ENCODE measurements at regions not wholly inside any gene's neighbourhood (a gene's known extent, or its start where the extent isn't known, plus 50 kb on each side); places are given as distances from the start of the nearest gene placed in this dataset.
A peak's percentile ranks its signal among the peaks of the same experiment; 100 is the strongest.

DNA sequence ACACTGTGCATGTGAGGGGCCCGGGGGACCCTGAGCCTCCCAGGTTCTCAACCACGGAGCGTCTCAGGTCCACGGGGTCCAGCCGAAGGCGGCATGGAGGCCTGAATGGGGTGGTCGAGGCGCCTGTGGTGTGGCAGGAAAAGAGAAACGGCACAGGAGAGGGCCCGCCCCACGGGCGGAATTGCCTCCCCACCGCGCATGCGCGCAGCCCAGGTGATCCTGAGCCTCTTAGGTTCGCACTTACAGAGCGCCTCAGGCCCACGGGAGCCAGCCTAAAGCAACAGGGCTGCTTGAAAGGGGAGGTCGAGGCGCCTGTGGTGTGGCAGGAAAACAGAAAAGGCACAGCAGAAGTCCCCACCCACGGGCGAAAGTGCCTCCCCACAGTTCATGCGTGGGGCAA, 311.0 kb downstream of the ALG10 start:
- no peak for DNase-seq
- in situ Hi-C loops (cut with HindIII; ENCODE audit: low pct_ligation_motif_present, low pct_unique_long_range_greater_than_20kb, low sequenced_read_pairs): no loop called here

- DNase-seq: no peak
- in situ Hi-C loops (cut with HindIII; ENCODE audit: low pct_ligation_motif_present, low pct_unique_long_range_greater_than_20kb, low sequenced_read_pairs): no loop called here
Observed at GRCh38 chr12:34334538-34334937, 312.2 kb downstream of the ALG10 start.

GRCh38 chr12:34334953-34335743, 312.9 kb downstream of the ALG10 start:
- DNase-seq: no peak

DNA sequence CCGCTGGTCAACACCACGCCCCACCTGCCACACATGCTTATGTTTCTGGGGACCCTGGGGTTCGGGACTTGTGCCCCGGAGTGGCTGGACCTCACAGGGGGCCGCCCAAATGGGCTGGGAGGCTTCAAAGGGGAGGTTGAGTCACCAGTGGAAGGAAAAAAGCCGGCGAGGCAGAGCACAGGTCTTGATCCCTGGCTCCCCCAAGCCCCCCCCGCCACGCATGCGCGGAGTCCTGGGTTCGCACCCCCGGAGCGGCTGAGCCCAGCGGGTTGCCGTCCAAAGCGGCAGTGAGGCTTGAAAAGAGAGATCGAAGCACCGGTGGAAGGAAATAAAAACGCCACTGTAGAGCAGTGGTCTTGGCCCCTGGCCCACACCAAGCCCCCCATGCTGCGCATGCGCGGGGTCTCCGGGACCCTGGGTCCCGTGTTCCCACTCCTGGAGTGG, 313.5 kb downstream of the ALG10 start:
- in situ Hi-C loops (cut with HindIII; ENCODE audit: low pct_ligation_motif_present, low pct_unique_long_range_greater_than_20kb, low sequenced_read_pairs): no loop called here
- no peak for DNase-seq

More at GRCh38 chr12:34334953-34335743, 312.9 kb downstream of the ALG10 start:
- in situ Hi-C loops (cut with HindIII; ENCODE audit: low pct_ligation_motif_present, low pct_unique_long_range_greater_than_20kb, low sequenced_read_pairs): no loop called here

- no peak for DNase-seq
- in situ Hi-C loops (cut with HindIII; ENCODE audit: low pct_ligation_motif_present, low pct_unique_long_range_greater_than_20kb, low sequenced_read_pairs): no loop called here
Observed at GRCh38 chr12:34336619-34337465, 314.5 kb downstream of the ALG10 start.

- in situ Hi-C loops (cut with HindIII; ENCODE audit: low pct_ligation_motif_present, low pct_unique_long_range_greater_than_20kb, low sequenced_read_pairs): no loop called here
- DNase-seq: no peak
Observed at GRCh38 chr12:34338751-34339150, 316.5 kb downstream of the ALG10 start.

DNA sequence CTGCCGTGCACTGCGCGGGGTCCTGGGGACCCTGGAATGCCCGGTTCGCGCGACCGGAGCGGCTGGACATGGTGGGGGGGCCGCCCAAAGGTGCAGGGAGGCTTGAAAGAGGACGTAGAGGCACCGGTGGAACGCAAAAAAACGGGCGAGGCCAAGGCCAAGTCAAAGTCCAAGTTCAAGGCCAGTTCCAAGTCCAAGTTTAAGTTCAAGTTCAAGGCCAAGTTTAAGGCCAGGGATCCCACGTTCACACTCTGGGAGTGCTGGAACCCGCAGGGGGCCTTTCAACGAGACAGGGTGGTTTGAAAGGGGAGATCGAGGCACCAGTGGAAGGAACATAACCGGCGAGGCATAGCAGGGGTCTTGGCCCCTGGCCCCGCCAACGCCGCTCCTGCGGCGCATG, 317.6 kb downstream of the ALG10 start:
- in situ Hi-C loops (cut with HindIII; ENCODE audit: low pct_ligation_motif_present, low pct_unique_long_range_greater_than_20kb, low sequenced_read_pairs): no loop called here
- no peak for DNase-seq

- in situ Hi-C loops (cut with HindIII; ENCODE audit: low pct_ligation_motif_present, low pct_unique_long_range_greater_than_20kb, low sequenced_read_pairs): no loop called here
- peak; percentile 26 for DNase-seq
Observed at GRCh38 chr12:34340534-34341361, 318.5 kb downstream of the ALG10 start.

GRCh38 chr12:34341362-34341733, 319.1 kb downstream of the ALG10 start:
- in situ Hi-C loops (cut with HindIII; ENCODE audit: low pct_ligation_motif_present, low pct_unique_long_range_greater_than_20kb, low sequenced_read_pairs): no loop called here
- DNase-seq: no peak

GRCh38 chr12:34342048-34342447, 319.8 kb downstream of the ALG10 start:
- DNase-seq: no peak
- in situ Hi-C loops (cut with HindIII; ENCODE audit: low pct_ligation_motif_present, low pct_unique_long_range_greater_than_20kb, low sequenced_read_pairs): no loop called here

GRCh38 chr12:34343345-34343744, 321.0 kb downstream of the ALG10 start:
- no peak for DNase-seq
- in situ Hi-C loops (cut with HindIII; ENCODE audit: low pct_ligation_motif_present, low pct_unique_long_range_greater_than_20kb, low sequenced_read_pairs): no loop called here

DNA sequence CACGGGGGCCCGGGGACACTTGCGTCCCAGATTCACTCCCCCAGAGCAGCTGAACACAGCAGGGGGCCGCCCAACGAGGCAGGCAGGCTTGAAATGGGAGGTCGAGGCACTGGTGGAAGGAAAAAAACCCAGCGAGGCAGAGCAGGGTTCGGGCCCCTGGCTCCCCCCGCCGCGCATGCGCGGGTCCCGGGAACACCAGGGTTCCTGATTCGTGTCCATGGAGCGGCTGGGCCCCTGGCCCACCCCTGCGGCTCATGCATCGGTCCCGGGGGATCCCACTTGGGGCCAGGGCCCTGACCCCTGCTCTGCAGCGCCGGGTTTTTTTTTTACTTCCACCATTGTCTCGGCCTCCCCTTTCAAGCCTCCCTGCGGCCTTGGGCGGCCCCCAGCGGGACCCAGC, 321.5 kb downstream of the ALG10 start:
- DNase-seq: no peak
- in situ Hi-C loops (cut with HindIII; ENCODE audit: low pct_ligation_motif_present, low pct_unique_long_range_greater_than_20kb, low sequenced_read_pairs): no loop called here

GRCh38 chr12:34344851-34345522, 322.7 kb downstream of the ALG10 start:
- no peak for DNase-seq
- in situ Hi-C loops (cut with HindIII; ENCODE audit: low pct_ligation_motif_present, low pct_unique_long_range_greater_than_20kb, low sequenced_read_pairs): no loop called here

- DNase-seq: no peak
Observed at GRCh38 chr12:34345801-34346200, 323.5 kb downstream of the ALG10 start.

DNA sequence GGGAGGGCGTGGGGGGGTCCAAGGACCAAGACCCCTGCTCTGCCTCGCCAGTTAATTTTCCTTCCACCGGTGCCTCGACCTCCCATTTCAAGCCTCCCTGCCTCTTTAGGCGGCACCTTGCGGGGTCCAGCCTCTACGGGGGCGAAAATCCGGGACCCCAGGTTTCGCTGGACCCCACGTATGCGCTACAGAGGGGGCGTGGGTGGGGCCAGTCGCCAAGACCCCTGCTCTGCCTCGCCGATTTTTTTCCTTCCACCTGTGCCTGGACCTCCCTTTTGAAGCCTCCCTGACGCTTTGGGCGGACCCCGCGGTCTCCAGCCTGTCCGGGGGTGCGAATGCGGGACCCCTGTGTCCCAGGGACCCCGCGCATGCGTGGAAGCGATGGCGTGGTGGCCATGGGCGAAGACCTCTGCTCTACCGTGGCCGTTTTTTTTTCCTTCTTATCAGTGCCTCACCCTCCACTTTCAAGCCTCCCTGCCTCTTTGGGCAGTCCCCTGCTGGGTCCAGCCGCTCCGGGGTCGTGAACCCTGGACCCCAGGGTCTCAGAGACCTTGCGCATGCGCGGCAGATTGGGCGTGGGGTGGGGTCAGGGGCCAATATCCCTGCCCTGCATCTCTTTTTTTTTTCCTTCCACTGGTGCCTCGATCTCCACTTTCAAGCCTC, 324.2 kb downstream of the ALG10 start:
- DNase-seq: no peak
- in situ Hi-C loops (cut with HindIII; ENCODE audit: low pct_ligation_motif_present, low pct_unique_long_range_greater_than_20kb, low sequenced_read_pairs): no loop called here

More at GRCh38 chr12:34345801-34346200, 323.5 kb downstream of the ALG10 start:
- in situ Hi-C loops (cut with HindIII; ENCODE audit: low pct_ligation_motif_present, low pct_unique_long_range_greater_than_20kb, low sequenced_read_pairs): no loop called here

- in situ Hi-C loops (cut with HindIII; ENCODE audit: low pct_ligation_motif_present, low pct_unique_long_range_greater_than_20kb, low sequenced_read_pairs): no loop called here
- DNase-seq: peak; percentile 33
Observed at GRCh38 chr12:34347367-34347766, 325.1 kb downstream of the ALG10 start.

DNA sequence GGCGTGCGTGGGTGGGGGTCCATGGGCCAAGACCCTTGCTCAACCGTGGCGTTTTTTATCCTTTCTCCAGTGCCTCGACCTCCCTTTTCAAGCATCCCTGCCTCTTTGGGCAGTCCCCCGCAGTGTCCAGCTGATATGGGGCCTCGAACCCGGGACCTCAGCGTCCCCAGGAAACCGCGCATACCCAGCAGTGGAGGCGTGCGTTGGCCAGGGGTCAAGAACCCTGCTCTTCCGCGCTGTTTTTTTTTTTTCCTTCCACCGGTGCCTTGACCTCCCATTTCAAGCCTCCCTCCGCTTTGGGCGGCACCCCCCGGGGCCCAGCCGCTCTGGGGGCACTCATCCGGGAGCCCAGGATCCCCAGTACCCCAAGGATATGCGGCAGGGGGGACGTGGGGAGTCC, 325.8 kb downstream of the ALG10 start:
- DNase-seq: no peak
- in situ Hi-C loops (cut with HindIII; ENCODE audit: low pct_ligation_motif_present, low pct_unique_long_range_greater_than_20kb, low sequenced_read_pairs): no loop called here
